HEK293 (cell line): ENCODE measurements at regions not wholly inside any gene's neighbourhood (a gene's known extent, or its start where the extent isn't known, plus 50 kb on each side); places are given as distances from the start of the nearest gene placed in this dataset.

ENCODE experiments used
- CTCF ChIA-PET: fragments of 350-600 bp; formaldehyde crosslinking; extraction: SDS; loops from one replicate; lab custom pipeline; 2021; ENCODE audit warnings: antibody characterized with exemption; lab: Yijun Ruan, JAX
- POLR2A ChIA-PET: fragments of 300-600 bp; formaldehyde crosslinking; extraction: SDS; loops from one replicate; lab custom pipeline; 2020; ENCODE audit warnings: antibody characterized with exemption, inconsistent platforms; lab: Yijun Ruan, JAX
- H3K27ac ChIP-seq: fragments of 200-500 bp; sonication (Bioruptor generic); 2 replicates; pipeline ENCODE4 v1.5.1; 2014; ENCODE audit warnings: low read depth, low read length, control low read depth, inconsistent platforms; ENCODE audit errors: extremely low read depth
- H3K36me3 ChIP-seq, 2 experiments: fragments of 200-500 bp in 1 of 2; sonication (Bioruptor generic) in 1 of 2; 1 replicate in 1 of 2; 2 replicates in 1 of 2; pipeline ENCODE4 v1.5.1; 2014 to 2017; ENCODE audit warnings: inconsistent platforms in 2 of 2, low read length in 2 of 2; ENCODE audit not compliant: control insufficient read depth in 2 of 2, insufficient read depth in 1 of 2
- H3K4me1 ChIP-seq: fragments of 200-500 bp; sonication (Bioruptor generic); 2 replicates; pipeline ENCODE4 v1.5.1; 2014; ENCODE audit warnings: mild to moderate bottlenecking, low read length, inconsistent platforms; ENCODE audit not compliant: control insufficient read depth, insufficient read depth
- H3K4me3 ChIP-seq: 2 replicates; pipeline ENCODE4 v1.5.1; 2011; ENCODE audit warnings: low read depth, mild to moderate bottlenecking, control low read depth, low read length, moderate library complexity
- H3K9me3 ChIP-seq: fragments of 200-500 bp; sonication (Bioruptor generic); 2 replicates; pipeline ENCODE4 v1.5.1; 2014; ENCODE audit warnings: low read depth, low read length, inconsistent platforms; ENCODE audit not compliant: control insufficient read depth, insufficient read depth
- GFI1B ChIP-seq: fragments of 450-650 bp; formaldehyde crosslinking; IDR thresholded peaks from 2 replicates; pipeline ENCODE4 v1.5.1; 2016; ENCODE audit warnings: missing biosample characterization, missing genetic modification characterization
- PRDM2 ChIP-seq: fragments of 450-650 bp; formaldehyde crosslinking; IDR thresholded peaks from 2 replicates; pipeline ENCODE4 v1.5.1; 2016; ENCODE audit warnings: missing biosample characterization, missing genetic modification characterization, borderline replicate concordance
- SCRT1 ChIP-seq: fragments of 450-650 bp; formaldehyde crosslinking; IDR thresholded peaks from 2 replicates; pipeline ENCODE4 v1.5.1; 2016; ENCODE audit warnings: missing biosample characterization, missing genetic modification characterization, borderline replicate concordance
- TCF7L2 ChIP-seq: IDR thresholded peaks from 2 replicates; pipeline ENCODE4 v1.6.1; 2011; ENCODE audit warnings: low read depth, mild to moderate bottlenecking, inconsistent platforms, low read length, moderate library complexity, borderline replicate concordance
- YY2 ChIP-seq: fragments of 450-650 bp; formaldehyde crosslinking; IDR thresholded peaks from 2 replicates; pipeline ENCODE4 v1.5.1; 2016; ENCODE audit warnings: missing biosample characterization, missing genetic modification characterization
- ZBTB1 ChIP-seq: fragments of 450-650 bp; formaldehyde crosslinking; IDR thresholded peaks from 2 replicates; pipeline ENCODE4 v1.5.1; 2016; ENCODE audit warnings: missing biosample characterization, missing genetic modification characterization
- ZBTB48 ChIP-seq: fragments of 450-650 bp; formaldehyde crosslinking; IDR thresholded peaks from 2 replicates; pipeline ENCODE4 v1.5.1; 2016; ENCODE audit warnings: missing biosample characterization, missing genetic modification characterization
- ZBTB49 ChIP-seq: fragments of 450-650 bp; formaldehyde crosslinking; IDR thresholded peaks from 2 replicates; pipeline ENCODE4 v1.5.1; 2016; ENCODE audit warnings: missing biosample characterization, missing genetic modification characterization, low read depth
- ZNF114 ChIP-seq: fragments of 450-650 bp; formaldehyde crosslinking; IDR thresholded peaks from 2 replicates; pipeline ENCODE4 v1.5.0; 2017; ENCODE audit warnings: missing biosample characterization, missing genetic modification characterization
- ZNF157 ChIP-seq: fragments of 450-650 bp; formaldehyde crosslinking; IDR thresholded peaks from 2 replicates; pipeline ENCODE4 v1.5.1; 2016; ENCODE audit warnings: missing biosample characterization, missing genetic modification characterization
- ZNF202 ChIP-seq: fragments of 450-650 bp; formaldehyde crosslinking; IDR thresholded peaks from 2 replicates; pipeline ENCODE4 v1.5.1; 2016; ENCODE audit warnings: missing biosample characterization, missing genetic modification characterization, borderline replicate concordance
- ZNF211 ChIP-seq: fragments of 450-650 bp; formaldehyde crosslinking; IDR thresholded peaks from 2 replicates; pipeline ENCODE4 v1.5.1; 2016; ENCODE audit warnings: low read depth, missing biosample characterization, missing genetic modification characterization
- ZNF26 ChIP-seq: fragments of 450-650 bp; formaldehyde crosslinking; IDR thresholded peaks from 2 replicates; pipeline ENCODE4 v1.5.1; 2016; ENCODE audit warnings: missing biosample characterization, missing genetic modification characterization
- ZNF280D ChIP-seq: fragments of 450-650 bp; formaldehyde crosslinking; IDR thresholded peaks from 2 replicates; pipeline ENCODE4 v1.5.1; 2016; ENCODE audit warnings: missing biosample characterization, missing genetic modification characterization
- ZNF561 ChIP-seq: fragments of 450-650 bp; IDR thresholded peaks from 2 replicates; pipeline ENCODE4 v1.5.1; 2018; ENCODE audit warnings: missing biosample characterization, missing genetic modification characterization, borderline replicate concordance

GRCh38 chr13:65530688-65531087, 1699.4 kb downstream of the PCDH9 start:
- H3K4me3 ChIP-seq: no peak overlapping the region
- no peaks in the 10 kb centered on the region for H3K36me3 ChIP-seq
- H3K9me3 ChIP-seq: no peaks in the 10 kb centered on the region
- CTCF ChIA-PET: no interaction called here
- no peaks in the 10 kb centered on the region for H3K4me1 ChIP-seq
- TF ChIP-seq ZNF114 (tag by site-specific recombination) (no peak), ZNF280D (tag by site-specific recombination) (no peak), YY2 (no peak), ZNF561 (tag by site-specific recombination) (no peak), GFI1B (no peak), ZBTB48 (no peak)
- POLR2A ChIA-PET: no interaction called here
- H3K27ac ChIP-seq: no peak overlapping the region

GRCh38 chr13:65529541-65529940, 1700.6 kb downstream of the PCDH9 start:
- no peaks in the 10 kb centered on the region for H3K4me1 ChIP-seq
- TF ChIP-seq ZNF26 (tag by site-specific recombination): no peak
- TF ChIP-seq ZNF211: no peak
- TF ChIP-seq ZBTB49 (tag by site-specific recombination): no peak
- no peak for TF ChIP-seq PRDM2
- TF ChIP-seq SCRT1: no peak
- TF ChIP-seq ZNF202 (tag by site-specific recombination): no peak
- no peak for TF ChIP-seq ZBTB1
- 0 out of 2 replicates have a peak, but pooled peaks have one; percentile 42 for TF ChIP-seq TCF7L2
- TF ChIP-seq ZNF157 (tag by site-specific recombination): no peak

More at GRCh38 chr13:65529541-65529940, 1700.6 kb downstream of the PCDH9 start:
- no peak overlapping the region for H3K4me3 ChIP-seq
- ChIA-PET CTCF (no interaction called here), POLR2A (interaction anchor here (0.6 kb wide), 1 partner anchor 108 kb away, joined by 3 read pairs; no protein-coding TSS in a partner anchor)
- no peaks in the 10 kb centered on the region for H3K36me3 ChIP-seq
- H3K27ac ChIP-seq: no peak overlapping the region
- no peaks in the 10 kb centered on the region for H3K9me3 ChIP-seq
